B cell (primary cell): ENCODE measurements at regions not wholly inside any gene's neighbourhood (a gene's known extent, or its start where the extent isn't known, plus 50 kb on each side); places are given as distances from the start of the nearest gene placed in this dataset.

Experiments used
- ATAC-seq: fragments of 200-7000 bp; cut with Tn5 transposase; one replicate; pipeline ENCODE4 v1.10.0; 2021; ENCODE audit warnings: low read depth, mild to moderate bottlenecking, moderate number of reproducible peaks, moderate library complexity
- CTCF ChIA-PET: fragments of 350-600 bp; sonication (Branson Sonifier 250); formaldehyde crosslinking; loops from one replicate; lab custom pipeline; 2021; ENCODE audit warnings: antibody characterized with exemption, inconsistent platforms; lab: Charles Lee
- POLR2A ChIA-PET: fragments of 350-600 bp; sonication (Branson Sonifier 250); formaldehyde crosslinking; loops from one replicate; lab custom pipeline; 2021; ENCODE audit warnings: antibody characterized with exemption; lab: Charles Lee
- DNase-seq: peaks from one replicate; pipeline ENCODE4 v3.0.0; 2013
- H2AFZ ChIP-seq: 2 replicates; pipeline ENCODE4 v1.6.1; 2012; ENCODE audit warnings: mild to moderate bottlenecking, low read depth, low read length; ENCODE audit not compliant: insufficient read depth, poor library complexity, severe bottlenecking
- H3K27ac ChIP-seq, 2 donors: 1 replicate in 1 of 2; 2 replicates in 1 of 2; pipeline ENCODE4 v1.5.1; 2012 to 2013; ENCODE audit warnings: low read length in 2 of 2, mild to moderate bottlenecking in 2 of 2, moderate library complexity in 1 of 2
- H3K27me3 ChIP-seq, 4 experiments: fragments of 200-600 bp in 1 of 4; sonication (generic) in 1 of 4; replicated peaks in 1 of 4; 1 replicate in 2 of 4; 2 replicates in 2 of 4; pipeline versions ENCODE4 v1.6.1 to v1.7.0; 2013 to 2016; ENCODE audit warnings: low read length in 3 of 4, mild to moderate bottlenecking in 2 of 4, mixed read lengths in 1 of 4, moderate library complexity in 1 of 4; ENCODE audit not compliant: insufficient read depth in 4 of 4, control insufficient read depth in 3 of 4; ENCODE audit errors: control extremely low read depth in 1 of 4
- H3K36me3 ChIP-seq, 2 experiments: replicated peaks in 1 of 2; 1 replicate in 1 of 2; 2 replicates in 1 of 2; pipeline versions ENCODE4 v1.6.1 to v1.7.1; 2013; ENCODE audit warnings: low read length in 1 of 2; ENCODE audit not compliant: insufficient read depth in 2 of 2, control insufficient read depth in 1 of 2; ENCODE audit errors: control extremely low read depth in 1 of 2, extremely low read depth in 1 of 2
- H3K4me1 ChIP-seq, 2 donors: fragments of 200-600 bp in 1 of 2; sonication (generic) in 1 of 2; 1 replicate in 1 of 2; 2 replicates in 1 of 2; pipeline versions ENCODE4 v1.5.1 to v1.6.1; 2013 to 2017; ENCODE audit warnings: low read length in 2 of 2; ENCODE audit not compliant: control insufficient read depth in 2 of 2, insufficient read depth in 2 of 2
- H3K4me2 ChIP-seq: replicated peaks from 2 replicates; pipeline ENCODE3; 2012; ENCODE audit warnings: mild to moderate bottlenecking, low read depth, low read length; ENCODE audit not compliant: poor library complexity, severe bottlenecking
- H3K4me3 ChIP-seq, 5 experiments: fragments of 200-600 bp in 1 of 5; sonication (generic) in 1 of 5; 1 replicate in 3 of 5; 2 replicates in 2 of 5; pipeline versions ENCODE4 v1.5.1 to v1.7.0; 2011 to 2016; ENCODE audit warnings: low read length in 4 of 5, mild to moderate bottlenecking in 4 of 5, low read depth in 2 of 5, control low read depth in 1 of 5, moderate library complexity in 1 of 5; ENCODE audit not compliant: insufficient read depth in 1 of 5; ENCODE audit errors: control extremely low read depth in 1 of 5, extremely low read depth in 1 of 5
- H3K79me2 ChIP-seq: fragments of 200-600 bp; sonication (generic); one replicate; pipeline ENCODE4 v1.6.0; 2016; ENCODE audit warnings: low read length; ENCODE audit not compliant: control insufficient read depth, insufficient read depth
- H3K9ac ChIP-seq: fragments of 200-600 bp; sonication (generic); 2 replicates; pipeline ENCODE4 v1.6.1; 2017; ENCODE audit warnings: mild to moderate bottlenecking, low read length, moderate library complexity
- H3K9me3 ChIP-seq, 3 donors: one replicate each; pipeline versions ENCODE4 v1.6.1 to v1.7.1; 2013; ENCODE audit warnings: low read length in 2 of 3; ENCODE audit not compliant: control insufficient read depth in 2 of 3, insufficient read depth in 1 of 3; ENCODE audit errors: control extremely low read depth in 1 of 3
- H4K20me1 ChIP-seq: 2 replicates; pipeline ENCODE4 v1.6.0; 2012; ENCODE audit warnings: mild to moderate bottlenecking, low read length; ENCODE audit not compliant: insufficient read depth, control insufficient read depth, poor library complexity, severe bottlenecking
- H3K27ac Mint-ChIP-seq: one replicate; pipeline ENCODE4 v1.8.0; 2021; ENCODE audit warnings: mixed read lengths
- H3K27me3 Mint-ChIP-seq: one replicate; pipeline ENCODE4 v1.8.0; 2021; ENCODE audit warnings: mixed read lengths
- H3K4me1 Mint-ChIP-seq: one replicate; pipeline ENCODE4 v1.8.0; 2021; ENCODE audit warnings: mixed read lengths
- H3K4me3 Mint-ChIP-seq: one replicate; pipeline ENCODE4 v1.8.0; 2021; ENCODE audit warnings: mixed read lengths
- H3K9me3 Mint-ChIP-seq: one replicate; pipeline ENCODE4 v1.8.0; 2022; ENCODE audit warnings: mixed read lengths; ENCODE audit not compliant: insufficient read depth
- CTCF ChIP-seq: fragments of 200-600 bp; IDR thresholded peaks from one replicate; pipeline ENCODE4 v1.8.0; 2022; ENCODE audit warnings: antibody characterized with exemption, mild to moderate bottlenecking
- EZH2 ChIP-seq: IDR thresholded peaks from 2 replicates; pipeline ENCODE4 v1.6.1; 2012; ENCODE audit warnings: borderline replicate concordance, low read depth, mild to moderate bottlenecking, moderate library complexity, low read length; ENCODE audit not compliant: insufficient read depth, poor library complexity, severe bottlenecking
- WGBS: methylation state at CpG from one replicate; pipeline ENCODE4 v1.1.5; 2013; ENCODE audit warnings: missing lambda C conversion rate; ENCODE audit not compliant: insufficient coverage; 5-methylcytosine and 5-hydroxymethylcytosine counted together
- intact Hi-C: fragments of 100-400 bp; cut with micrococcal nuclease; formaldehyde crosslinking; loops from one replicate; pipeline ENCODE4 v1.10.0; 2022

GRCh38 chr11:120039039-120039438 lies 98.9 kb downstream of the TRIM29 start:
- Histone ChIP-seq H3K36me3 (no peaks in the 10 kb centered on the region), H3K9me3 (peaks cover 0 to 22% (median 0%) of the 10 kb centered on the region in 3 donors), H3K27ac (no peak overlapping the region), H3K27me3 (peaks cover 0 to 15% (median 2%) of the 10 kb centered on the region in 4 experiments), H3K4me1 (no peaks in the 10 kb centered on the region), H3K4me2 (no peak overlapping the region), H4K20me1 (no peaks in the 10 kb centered on the region), H3K9ac (no peak overlapping the region), H2AFZ (no peak overlapping the region), H3K4me3 (no peak overlapping the region), H3K79me2 (no peaks in the 10 kb centered on the region)
- ChIA-PET CTCF (no interaction called here), POLR2A (no interaction called here)
- no peak for ATAC-seq
- Mint-ChIP-seq H3K4me1 (no peaks in the 10 kb centered on the region), H3K27me3 (peaks cover 27% of the 10 kb centered on the region), H3K27ac (no peak overlapping the region), H3K4me3 (no peak overlapping the region), H3K9me3 (no peaks in the 10 kb centered on the region)
- no peak for DNase-seq
- TF ChIP-seq CTCF (no peak), EZH2 (no peak)
- intact Hi-C loops = no loop called here
- WGBS = 88% methylated on average over 1 of the region's 1 CpG

- 84% methylated on average over 2 of the region's 3 CpGs for WGBS
- ChIA-PET CTCF (no interaction called here), POLR2A (no interaction called here)
- H2AFZ ChIP-seq = no peak overlapping the region
- H3K79me2 ChIP-seq = no peaks in the 10 kb centered on the region
- H3K4me3 Mint-ChIP-seq = no peak overlapping the region
- H4K20me1 ChIP-seq = no peaks in the 10 kb centered on the region
- peaks cover 0 to 15% (median 2%) of the 10 kb centered on the region in 4 experiments for H3K27me3 ChIP-seq
- no peaks in the 10 kb centered on the region for H3K4me1 Mint-ChIP-seq
- no peak overlapping the region for H3K27ac ChIP-seq
- no peak overlapping the region for H3K27ac Mint-ChIP-seq
- H3K4me3 ChIP-seq = no peak overlapping the region
- peaks cover 0 to 15% (median 0%) of the 10 kb centered on the region in 3 donors for H3K9me3 ChIP-seq
- no peak for DNase-seq
- H3K27me3 Mint-ChIP-seq = peaks cover 25% of the 10 kb centered on the region
- H3K4me2 ChIP-seq = no peak overlapping the region
- no peak for ATAC-seq
- intact Hi-C loops = no loop called here
- no peak overlapping the region for H3K9ac ChIP-seq
- TF ChIP-seq CTCF (no peak), EZH2 (no peak)
- H3K9me3 Mint-ChIP-seq = no peaks in the 10 kb centered on the region
- H3K4me1 ChIP-seq = no peaks in the 10 kb centered on the region
- no peaks in the 10 kb centered on the region for H3K36me3 ChIP-seq
These were observed 100.8 kb downstream of the TRIM29 start for GRCh38 chr11:120037111-120037510.
